K562 (cell line): ENCODE measurements at regions not wholly inside any gene's neighbourhood (a gene's known extent, or its start where the extent isn't known, plus 50 kb on each side); places are given as distances from the start of the nearest gene placed in this dataset.

ENCODE experiments used
- CTCF ChIP-seq, 3 experiments: IDR thresholded peaks in 2 of 3; conservative IDR thresholded peaks in 1 of 3; 2 replicates each; pipeline ENCODE4 v1.5.1; 2011 to 2012; ENCODE audit warnings: low read length in 3 of 3, mild to moderate bottlenecking in 3 of 3, control low read depth in 2 of 3, improper control_type of control experiment in 1 of 3, inconsistent platforms in 1 of 3, low read depth in 1 of 3, mixed read lengths in 1 of 3, moderate library complexity in 1 of 3; ENCODE audit not compliant: insufficient read depth in 2 of 3
- EZH2 ChIP-seq: IDR thresholded peaks from 2 replicates; pipeline ENCODE4 v1.6.1; 2012; ENCODE audit warnings: low read depth, mild to moderate bottlenecking, inconsistent platforms, low read length, borderline replicate concordance
- GABPA ChIP-seq: fragments of 200-800 bp; sonication (Bioruptor generic); conservative IDR thresholded peaks from 2 replicates; pipeline ENCODE4 v1.6.1; 2016; ENCODE audit warnings: low read depth, missing genetic modification characterization, missing compliant biosample characterization
- NFIC ChIP-seq: fragments of 450-650 bp; IDR thresholded peaks from 2 replicates; pipeline ENCODE4 v1.6.1; 2017; ENCODE audit warnings: mild to moderate bottlenecking, inconsistent platforms
- RAD21 ChIP-seq, 2 experiments: fragments of 250-450 bp in 1 of 2; fragments of 450-650 bp in 1 of 2; sonication (Bioruptor Pico) in 1 of 2; formaldehyde crosslinking in 1 of 2; IDR thresholded peaks in 1 of 2; conservative IDR thresholded peaks in 1 of 2; 2 replicates each; pipeline versions ENCODE4 v1.4.0 to v1.8.0; 2020 to 2022; ENCODE audit warnings: mild to moderate bottlenecking in 2 of 2, moderate library complexity in 1 of 2
- SAP30 ChIP-seq: fragments of 200-600 bp; sonication (generic); IDR thresholded peaks from 2 replicates; pipeline ENCODE4 v1.6.1; 2012; ENCODE audit warnings: borderline replicate concordance, low read depth, mild to moderate bottlenecking, moderate library complexity, low read length, control low read depth, inconsistent platforms; ENCODE audit not compliant: insufficient read depth, poor library complexity, severe bottlenecking
- ZBTB7A ChIP-seq: IDR thresholded peaks from 2 replicates; pipeline ENCODE4 v1.6.1; 2011; ENCODE audit warnings: low read depth, mild to moderate bottlenecking, low read length, moderate library complexity, borderline replicate concordance; ENCODE audit not compliant: control insufficient read depth
- ZNF384 ChIP-seq: IDR thresholded peaks from 2 replicates; pipeline ENCODE4 v1.6.1; 2012; ENCODE audit warnings: low read depth, low read length, improper control_type of control experiment
- TF ChIP-seq, protein P1 (sequence below), 2 experiments: fragments of 450-650 bp; IDR thresholded peaks; 2 replicates each; pipeline ENCODE4 v1.6.1; 2016

DNA sequence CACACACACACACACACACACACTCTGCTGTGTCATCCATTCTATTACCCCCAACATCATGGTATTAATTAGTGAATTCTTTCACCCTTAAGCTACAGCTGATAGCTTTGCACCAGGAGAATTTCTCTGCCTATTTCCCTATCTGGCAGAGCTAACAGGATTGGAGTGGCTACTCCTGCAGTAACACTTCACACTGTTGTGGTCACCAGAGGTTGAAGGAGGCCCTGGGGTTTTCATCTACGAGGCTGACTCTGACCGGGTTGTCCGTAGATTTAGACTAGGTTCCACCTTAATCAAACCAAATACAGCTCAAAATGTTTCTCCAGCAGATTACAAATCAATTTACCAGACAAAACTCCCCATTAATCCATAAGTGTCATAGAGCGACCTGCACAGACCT is 69.2 kb upstream of the RIPOR2 start:
- TF ChIP-seq CTCF (IDR thresholded peaks at IDR 0.05 in 2 of 3, conservative IDR thresholded peaks at IDR 0.05 in 1 of 3; ENCODE audit: insufficient read depth in 2 of 3, low read depth in 1 of 3, low read length in 3 of 3) = no peak
- TF ChIP-seq GABPA (tag) = no peak
- TF ChIP-seq ZNF384 = no peak
- TF ChIP-seq, protein P1, sequence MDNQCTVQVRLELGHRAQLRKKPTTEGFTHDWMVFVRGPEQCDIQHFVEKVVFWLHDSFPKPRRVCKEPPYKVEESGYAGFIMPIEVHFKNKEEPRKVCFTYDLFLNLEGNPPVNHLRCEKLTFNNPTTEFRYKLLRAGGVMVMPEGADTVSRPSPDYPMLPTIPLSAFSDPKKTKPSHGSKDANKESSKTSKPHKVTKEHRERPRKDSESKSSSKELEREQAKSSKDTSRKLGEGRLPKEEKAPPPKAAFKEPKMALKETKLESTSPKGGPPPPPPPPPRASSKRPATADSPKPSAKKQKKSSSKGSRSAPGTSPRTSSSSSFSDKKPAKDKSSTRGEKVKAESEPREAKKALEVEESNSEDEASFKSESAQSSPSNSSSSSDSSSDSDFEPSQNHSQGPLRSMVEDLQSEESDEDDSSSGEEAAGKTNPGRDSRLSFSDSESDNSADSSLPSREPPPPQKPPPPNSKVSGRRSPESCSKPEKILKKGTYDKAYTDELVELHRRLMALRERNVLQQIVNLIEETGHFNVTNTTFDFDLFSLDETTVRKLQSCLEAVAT (IDR thresholded peaks at IDR 0.05) = no peak
- no peak for TF ChIP-seq RAD21 (CRISPR knock-in tag; conservative IDR thresholded peaks at IDR 0.05 in 1 of 2, IDR thresholded peaks at IDR 0.05 in 1 of 2)
- TF ChIP-seq EZH2 = no peak
- no peak for TF ChIP-seq ZBTB7A
- TF ChIP-seq SAP30 = no peak
- no peak for TF ChIP-seq NFIC
